ENCODE measurements at regions not wholly inside any gene's neighbourhood (a gene's known extent, or its start where the extent isn't known, plus 50 kb on each side); places are given as distances from the start of the nearest gene placed in this dataset.

GRCh38 chr13:21970918-21971317 lies 300.0 kb downstream of the FGF9 start:
- Histone ChIP-seq H3K27ac (ENCODE audit: low read depth, low read length) (no peak overlapping the region), H3K79me2 (ENCODE audit: insufficient read depth, low read length) (no peaks in the 10 kb centered on the region), H3K4me2 (ENCODE audit: low read length) (no peak overlapping the region), H3K36me3 (ENCODE audit: insufficient read depth, low read length) (no peaks in the 10 kb centered on the region), H4K20me1 (ENCODE audit: insufficient read depth, low read length) (no peaks in the 10 kb centered on the region), H3K9me3 (ENCODE audit: insufficient read depth, low read depth, low read length) (peaks cover 13% of the 10 kb centered on the region), H2AFZ (ENCODE audit: low read depth, low read length) (no peak overlapping the region), H3K27me3 (ENCODE audit: insufficient read depth, low read length) (no peaks in the 10 kb centered on the region), H3K4me3 (ENCODE audit: insufficient read depth, low read depth, low read length) (no peak overlapping the region), H3K4me1 (ENCODE audit: insufficient read depth, low read length) (no peaks in the 10 kb centered on the region), H3K9ac (ENCODE audit: low read length) (no peak overlapping the region)
- Mint-ChIP-seq H3K27ac (ENCODE audit: unreplicated experiment) (no peak overlapping the region), H3K4me3 (ENCODE audit: unreplicated experiment) (no peak overlapping the region), H3K27me3 (ENCODE audit: low read depth, unreplicated experiment) (peaks cover 2% of the 10 kb centered on the region), H3K4me1 (ENCODE audit: low read depth, unreplicated experiment) (no peaks in the 10 kb centered on the region), H3K9me3 (ENCODE audit: unreplicated experiment) (no peaks in the 10 kb centered on the region), H3K36me3 (ENCODE audit: low read depth, unreplicated experiment) (no peaks in the 10 kb centered on the region)
- DNase-seq (ENCODE audit: low read depth), result no peak
- TF ChIP-seq CTCF (IDR thresholded peaks at IDR 0.05; ENCODE audit: insufficient read depth, low read depth, low read length) (no peak), EZH2 (IDR thresholded peaks at IDR 0.05; ENCODE audit: insufficient read depth, low read length) (no peak)
- FAIRE-seq, result no peak

GRCh38 chr13:21971662-21972621 lies 301.1 kb downstream of the FGF9 start:
- no peaks in the 10 kb centered on the region for H3K4me1 ChIP-seq (ENCODE audit: insufficient read depth, low read length)
- no peaks in the 10 kb centered on the region for H3K36me3 ChIP-seq (ENCODE audit: insufficient read depth, low read length)
- H3K27ac ChIP-seq (ENCODE audit: low read depth, low read length), result no peak overlapping the region
- H2AFZ ChIP-seq (ENCODE audit: low read depth, low read length), result no peak overlapping the region
- no peaks in the 10 kb centered on the region for H3K27me3 ChIP-seq (ENCODE audit: insufficient read depth, low read length)
- Mint-ChIP-seq H3K27me3 (ENCODE audit: low read depth, unreplicated experiment) (peaks cover 5% of the 10 kb centered on the region), H3K36me3 (ENCODE audit: low read depth, unreplicated experiment) (no peaks in the 10 kb centered on the region), H3K27ac (ENCODE audit: unreplicated experiment) (no peak overlapping the region), H3K4me1 (ENCODE audit: low read depth, unreplicated experiment) (peaks cover 4% of the 10 kb centered on the region), H3K4me3 (ENCODE audit: unreplicated experiment) (no peak overlapping the region), H3K9me3 (ENCODE audit: unreplicated experiment) (no peaks in the 10 kb centered on the region)
- no peak overlapping the region for H3K9ac ChIP-seq (ENCODE audit: low read length)
- no peak for FAIRE-seq
- no peak overlapping the region for H3K4me2 ChIP-seq (ENCODE audit: low read length)
- H4K20me1 ChIP-seq (ENCODE audit: insufficient read depth, low read length), result no peaks in the 10 kb centered on the region
- TF ChIP-seq EZH2 (IDR thresholded peaks at IDR 0.05; ENCODE audit: insufficient read depth, low read length) (no peak), CTCF (IDR thresholded peaks at IDR 0.05; ENCODE audit: insufficient read depth, low read depth, low read length) (no peak)
- no peak overlapping the region for H3K4me3 ChIP-seq (ENCODE audit: insufficient read depth, low read depth, low read length)
- peaks cover 13% of the 10 kb centered on the region for H3K9me3 ChIP-seq (ENCODE audit: insufficient read depth, low read depth, low read length)
- DNase-seq (ENCODE audit: low read depth), result no peak
- no peaks in the 10 kb centered on the region for H3K79me2 ChIP-seq (ENCODE audit: insufficient read depth, low read length)
